ENCODE measurements at regions not wholly inside any gene's neighbourhood (a gene's known extent, or its start where the extent isn't known, plus 50 kb on each side); places are given as distances from the start of the nearest gene placed in this dataset.
"Not testable (repeated sequence)": the region's sequence is repeated elsewhere in the genome, so short reads cannot be mapped to it uniquely, and the experiment has no call there.

DNA sequence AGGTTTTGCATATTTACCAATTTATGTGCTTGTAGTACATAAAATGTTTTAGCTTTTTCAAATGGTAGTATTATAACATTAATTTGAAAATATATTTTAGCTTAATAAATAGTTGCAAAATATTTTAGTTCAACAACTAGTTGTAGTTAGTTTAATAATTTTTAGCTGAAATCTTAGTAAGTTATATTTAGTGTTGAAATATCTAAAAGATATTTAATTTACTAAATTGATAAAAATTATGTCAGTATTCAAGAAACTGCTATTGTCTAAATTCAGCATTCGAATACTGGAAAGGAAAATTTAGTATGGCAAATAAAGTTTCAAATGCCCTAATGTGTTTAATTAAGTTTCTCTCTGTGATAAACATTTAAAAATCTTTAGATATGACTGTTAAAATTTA is 754.5 kb upstream of the MIR17HG start:
- no peak overlapping the region for H3K4me3 ChIP-seq
- no peak for TF ChIP-seq CTCF (IDR thresholded peaks at IDR 0.05)
- H3K36me3 ChIP-seq: no peaks in the 10 kb centered on the region
- no peak for ATAC-seq
- no peaks in the 10 kb centered on the region for H3K4me1 ChIP-seq
- no peak overlapping the region for H3K27ac ChIP-seq
- H3K9me3 ChIP-seq: no peaks in the 10 kb centered on the region
- intact Hi-C loops (cut with DNase I): no loop called here
- H3K27me3 ChIP-seq (ENCODE audit: low read depth): no peaks in the 10 kb centered on the region
- no peak for DNase-seq

DNA sequence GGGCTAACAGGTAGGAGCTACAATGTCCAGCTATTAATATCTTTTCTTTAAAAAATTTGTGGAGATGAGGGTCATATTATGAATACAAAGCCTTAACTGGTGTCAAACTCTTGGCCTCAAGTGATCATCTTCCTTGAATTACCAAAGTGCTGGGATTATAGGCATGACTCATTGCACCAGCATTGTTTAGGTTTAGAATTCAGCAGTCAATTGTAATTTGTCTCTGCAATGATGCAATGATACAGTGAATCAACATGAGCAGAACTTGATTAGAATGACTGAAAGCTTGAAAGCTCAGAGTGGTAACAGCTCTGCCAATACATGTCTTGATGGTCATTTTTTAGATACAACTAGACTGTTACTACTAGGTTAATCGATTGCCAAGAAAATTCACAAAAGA is 752.8 kb upstream of the MIR17HG start:
- ATAC-seq (no peak), DNase-seq (no peak)
- Histone ChIP-seq H3K4me1 (no peaks in the 10 kb centered on the region), H3K4me3 (no peak overlapping the region), H3K27me3 (ENCODE audit: low read depth) (no peaks in the 10 kb centered on the region), H3K27ac (no peak overlapping the region), H3K9me3 (no peaks in the 10 kb centered on the region), H3K36me3 (no peaks in the 10 kb centered on the region)
- intact Hi-C loops (cut with DNase I): no loop called here
- no peak for TF ChIP-seq CTCF (IDR thresholded peaks at IDR 0.05)

- ATAC-seq (no peak), DNase-seq (no peak)
- no peaks in the 10 kb centered on the region for H3K27me3 ChIP-seq (ENCODE audit: low read depth)
- no peak for TF ChIP-seq CTCF (IDR thresholded peaks at IDR 0.05)
- H3K27ac ChIP-seq: no peak overlapping the region
- intact Hi-C loops (cut with DNase I): no loop called here
- no peak overlapping the region for H3K4me3 ChIP-seq
- H3K9me3 ChIP-seq: no peaks in the 10 kb centered on the region
- no peaks in the 10 kb centered on the region for H3K36me3 ChIP-seq
- H3K4me1 ChIP-seq: no peaks in the 10 kb centered on the region
Measured at GRCh38 chr13:90605664-90606063, 741.8 kb upstream of the MIR17HG start.

GRCh38 chr13:90606921-90607320 is 740.6 kb upstream of the MIR17HG start:
- H3K27me3 ChIP-seq (ENCODE audit: low read depth); H3K4me1 ChIP-seq; ATAC-seq; H3K9me3 ChIP-seq; intact Hi-C loops (cut with DNase I); H3K36me3 ChIP-seq; DNase-seq; H3K4me3 ChIP-seq; H3K27ac ChIP-seq: not testable (repeated sequence)

- H3K9me3 ChIP-seq: peaks cover 3% of the 10 kb centered on the region
- TF ChIP-seq CTCF (IDR thresholded peaks at IDR 0.05): no peak
- no peak for ATAC-seq
- no peak overlapping the region for H3K27ac ChIP-seq
- intact Hi-C loops (cut with DNase I): no loop called here
- H3K4me1 ChIP-seq: no peaks in the 10 kb centered on the region
- no peak overlapping the region for H3K4me3 ChIP-seq
- no peak for DNase-seq
- no peaks in the 10 kb centered on the region for H3K36me3 ChIP-seq
- H3K27me3 ChIP-seq (ENCODE audit: low read depth): no peaks in the 10 kb centered on the region
Measured at GRCh38 chr13:90612391-90612790, 735.1 kb upstream of the MIR17HG start.

DNA sequence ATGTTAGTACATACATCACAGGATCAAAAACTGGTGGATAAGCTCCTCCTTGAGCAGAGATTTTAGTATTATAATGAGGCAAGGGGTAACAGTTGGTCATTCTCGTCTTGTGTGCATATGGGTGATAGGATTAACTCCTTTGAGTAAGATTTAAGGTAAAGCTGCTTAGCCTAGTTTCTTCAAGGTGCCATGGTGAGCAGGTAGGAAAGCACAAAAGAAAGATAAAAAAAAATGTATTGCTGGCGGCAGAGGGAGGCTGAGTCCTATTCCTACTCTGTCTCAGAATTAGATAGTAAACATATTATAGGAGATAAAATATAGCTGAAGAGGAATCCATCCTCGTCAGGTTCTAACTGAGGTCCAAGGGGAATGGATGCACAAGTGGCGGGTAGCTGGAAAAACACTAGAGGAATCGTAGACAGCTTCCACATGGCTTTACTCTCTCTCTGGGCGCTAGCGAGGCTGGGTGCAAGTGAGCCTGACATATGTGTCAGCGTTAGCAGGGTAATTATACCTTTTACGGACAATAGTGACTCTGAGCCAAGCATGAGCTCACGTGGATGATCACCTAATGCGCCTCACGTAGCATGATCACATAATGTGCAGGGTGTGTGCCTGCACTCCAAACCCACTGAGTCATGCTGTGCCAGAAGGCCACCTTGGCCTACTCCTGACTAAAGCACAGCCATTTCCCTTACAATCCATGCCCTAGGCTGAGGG is 734.3 kb upstream of the MIR17HG start:
- no peak for ATAC-seq
- no peak for TF ChIP-seq CTCF (IDR thresholded peaks at IDR 0.05)
- Histone ChIP-seq H3K9me3 (peaks cover 3% of the 10 kb centered on the region), H3K4me1 (no peaks in the 10 kb centered on the region), H3K36me3 (no peaks in the 10 kb centered on the region), H3K27ac (no peak overlapping the region), H3K4me3 (no peak overlapping the region), H3K27me3 (ENCODE audit: low read depth) (no peaks in the 10 kb centered on the region)
- DNase-seq: no peak
- intact Hi-C loops (cut with DNase I): no loop called here

Data from lower lobe of right lung (tissue), 2 donors.